ENCODE measurements at regions not wholly inside any gene's neighbourhood (a gene's known extent, or its start where the extent isn't known, plus 50 kb on each side); places are given as distances from the start of the nearest gene placed in this dataset.
"Not testable (repeated sequence)": the region's sequence is repeated elsewhere in the genome, so short reads cannot be mapped to it uniquely, and the experiment has no call there.

GRCh38 chr4:115219315-115219860, 106.0 kb upstream of the NDST4 start:
- no peak for DNase-seq (ENCODE audit: low spot score)

GRCh38 chr4:115215935-115216334, 102.5 kb upstream of the NDST4 start:
- DNase-seq (ENCODE audit: low spot score), result no peak

- DNase-seq (ENCODE audit: low spot score), result no peak
Measured at GRCh38 chr4:115213716-115214115, 100.3 kb upstream of the NDST4 start.

- DNase-seq (ENCODE audit: low spot score), result no peak
Measured at GRCh38 chr4:115201042-115201330, 87.6 kb upstream of the NDST4 start.

- DNase-seq (ENCODE audit: low spot score), result not testable (repeated sequence)
Measured at GRCh38 chr4:115200201-115201041, 87.0 kb upstream of the NDST4 start.

- DNase-seq (ENCODE audit: low spot score), result not testable (repeated sequence)
Measured at GRCh38 chr4:115194612-115195011, 81.2 kb upstream of the NDST4 start.

- DNase-seq (ENCODE audit: low spot score), result no peak
Measured at GRCh38 chr4:115190529-115190928, 77.1 kb upstream of the NDST4 start.

- no peak for DNase-seq (ENCODE audit: low spot score)
Measured at GRCh38 chr4:115187136-115187535, 73.7 kb upstream of the NDST4 start.

GRCh38 chr4:115179438-115180062, 66.1 kb upstream of the NDST4 start:
- DNase-seq (ENCODE audit: low spot score), result not testable (repeated sequence)

- not testable (repeated sequence) for DNase-seq (ENCODE audit: low spot score)
Measured at GRCh38 chr4:115178687-115179086, 65.3 kb upstream of the NDST4 start.

- no peak for DNase-seq (ENCODE audit: low spot score)
Measured at GRCh38 chr4:115171220-115171619, 57.8 kb upstream of the NDST4 start.

GRCh38 chr4:115165503-115165902, 52.1 kb upstream of the NDST4 start:
- DNase-seq (ENCODE audit: low spot score), result no peak
